T-helper 1 cell treated with Interleukin-12 subunit alpha and Interleukin-12 subunit beta and Interleukin-4 antibody, amounts not matched to agents 30 μg/mL and 1 μg/mL, for 36 hours (primary cell): ENCODE measurements at regions not wholly inside any gene's neighbourhood (a gene's known extent, or its start where the extent isn't known, plus 50 kb on each side); places are given as distances from the start of the nearest gene placed in this dataset.

Experiments
- H3K27ac Mint-ChIP-seq: one replicate; pipeline ENCODE4 v1.8.0; 2021; ENCODE audit warnings: mild to moderate bottlenecking, mixed read lengths
- H3K27me3 Mint-ChIP-seq: one replicate; pipeline ENCODE4 v1.8.0; 2021; ENCODE audit warnings: low read depth, mixed read lengths
- H3K36me3 Mint-ChIP-seq: one replicate; pipeline ENCODE4 v1.8.0; 2021; ENCODE audit warnings: low read depth, mixed read lengths
- H3K4me1 Mint-ChIP-seq: one replicate; pipeline ENCODE4 v1.8.0; 2021; ENCODE audit warnings: low read depth, mixed read lengths
- H3K4me3 Mint-ChIP-seq: one replicate; pipeline ENCODE4 v1.8.0; 2021; ENCODE audit warnings: mild to moderate bottlenecking, moderate library complexity, mixed read lengths
- H3K9me3 Mint-ChIP-seq: one replicate; pipeline ENCODE4 v1.8.0; 2021; ENCODE audit warnings: mixed read lengths

DNA sequence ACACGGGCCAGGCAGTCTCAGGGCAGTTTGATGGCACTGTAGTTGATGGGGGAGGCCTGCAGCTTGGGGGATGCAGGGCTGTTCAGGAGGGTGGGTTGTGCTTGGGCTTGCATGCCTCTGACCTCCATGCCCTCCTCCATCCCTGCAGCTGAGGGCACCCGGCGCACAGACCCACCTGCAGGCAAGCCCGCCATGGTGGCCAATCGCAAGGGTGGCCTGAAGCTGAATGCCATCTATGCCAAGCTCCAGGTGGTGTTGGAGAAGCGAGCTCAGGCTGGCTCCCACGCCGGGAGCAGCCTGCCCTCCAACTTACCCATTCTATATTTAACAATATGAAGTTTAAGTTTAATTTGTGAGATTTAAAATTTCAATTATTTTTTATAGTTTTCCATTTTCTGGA is 228.7 kb upstream of the DPH6 start:
- Mint-ChIP-seq H3K4me3 (no peak overlapping the region), H3K36me3 (no peaks in the 10 kb centered on the region), H3K27ac (no peak overlapping the region), H3K27me3 (no peaks in the 10 kb centered on the region), H3K9me3 (no peaks in the 10 kb centered on the region), H3K4me1 (no peaks in the 10 kb centered on the region)

DNA sequence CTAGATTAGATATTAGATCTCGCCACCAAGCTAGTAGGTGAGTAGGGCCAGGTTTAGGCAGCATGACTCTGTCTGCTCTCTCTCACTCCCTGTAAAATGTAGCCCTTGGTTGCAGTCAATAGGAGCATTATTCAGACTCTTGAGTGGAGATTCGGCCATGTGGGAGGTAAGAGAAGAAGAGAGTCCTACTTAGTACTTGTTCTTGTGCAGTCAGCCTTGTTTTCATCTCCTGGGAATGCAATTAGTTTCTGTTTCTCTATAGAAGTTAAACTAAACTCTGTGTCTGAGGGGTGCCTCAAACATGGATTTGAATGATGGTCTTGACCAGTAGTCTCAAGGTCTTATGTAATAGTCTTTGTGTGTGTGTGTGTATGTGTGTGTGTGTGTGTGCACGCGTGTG is 229.5 kb upstream of the DPH6 start:
- Mint-ChIP-seq H3K4me3 (no peak overlapping the region), H3K27ac (no peak overlapping the region), H3K27me3 (no peaks in the 10 kb centered on the region), H3K4me1 (no peaks in the 10 kb centered on the region), H3K9me3 (no peaks in the 10 kb centered on the region), H3K36me3 (no peaks in the 10 kb centered on the region)

DNA sequence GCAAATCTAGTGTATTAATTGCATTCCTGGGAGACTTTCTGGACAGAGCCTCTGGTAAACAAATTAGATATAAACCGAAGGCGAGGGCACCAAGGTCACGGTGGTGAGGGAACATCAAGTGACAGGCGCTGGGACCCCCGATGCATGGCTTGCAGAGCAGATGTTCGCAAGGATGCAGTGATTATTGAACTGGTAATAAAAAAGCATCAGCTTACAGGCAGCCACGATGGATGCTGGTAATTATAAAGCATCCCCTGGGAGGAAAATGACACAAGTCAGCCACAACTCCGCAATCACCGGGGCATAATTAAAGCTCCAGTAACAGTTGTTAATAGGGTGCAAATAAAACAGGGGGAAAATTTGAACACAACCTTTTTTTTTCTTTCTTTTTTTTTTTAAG is 231.1 kb upstream of the DPH6 start:
- Mint-ChIP-seq H3K36me3 (no peaks in the 10 kb centered on the region), H3K4me1 (no peaks in the 10 kb centered on the region), H3K27me3 (no peaks in the 10 kb centered on the region), H3K9me3 (no peaks in the 10 kb centered on the region), H3K27ac (no peak overlapping the region), H3K4me3 (no peak overlapping the region)

DNA sequence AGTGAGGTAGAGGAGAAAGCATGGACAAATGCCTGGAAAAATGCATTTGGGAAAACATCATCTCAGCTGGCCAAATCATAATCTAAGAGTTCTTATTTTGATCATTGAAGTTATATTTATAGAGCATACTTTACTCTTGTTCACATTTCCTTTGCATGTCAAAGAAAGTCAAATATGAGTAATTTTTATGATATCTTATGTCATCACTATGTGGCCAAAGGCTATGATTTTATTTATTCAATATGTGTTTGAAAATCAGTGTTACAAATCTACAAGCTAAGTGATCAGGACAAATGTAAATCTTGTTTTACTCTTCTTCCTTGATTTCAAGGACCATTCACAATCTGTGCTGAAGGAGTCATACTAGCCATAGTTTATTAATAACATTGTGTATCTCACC is 237.2 kb upstream of the DPH6 start:
- no peaks in the 10 kb centered on the region for H3K9me3 Mint-ChIP-seq

GRCh38 chr15:35784745-35785144 is 238.8 kb upstream of the DPH6 start:
- H3K4me3 Mint-ChIP-seq: no peak overlapping the region
- H3K9me3 Mint-ChIP-seq: peaks cover under 1% of the 10 kb centered on the region
- no peaks in the 10 kb centered on the region for H3K36me3 Mint-ChIP-seq
- H3K27me3 Mint-ChIP-seq: no peaks in the 10 kb centered on the region
- H3K27ac Mint-ChIP-seq: no peak overlapping the region
- no peaks in the 10 kb centered on the region for H3K4me1 Mint-ChIP-seq

More for the DNA sequence above, 237.2 kb upstream of the DPH6 start:
- Mint-ChIP-seq H3K27ac (no peak overlapping the region), H3K27me3 (no peaks in the 10 kb centered on the region), H3K4me3 (no peak overlapping the region), H3K4me1 (no peaks in the 10 kb centered on the region), H3K36me3 (no peaks in the 10 kb centered on the region)

- Mint-ChIP-seq H3K27ac (no peak overlapping the region), H3K27me3 (no peaks in the 10 kb centered on the region), H3K4me3 (no peak overlapping the region), H3K9me3 (no peaks in the 10 kb centered on the region), H3K36me3 (no peaks in the 10 kb centered on the region), H3K4me1 (no peaks in the 10 kb centered on the region)
These were observed 264.0 kb upstream of the DPH6 start for GRCh38 chr15:35810007-35810406.

- no peak overlapping the region for H3K27ac Mint-ChIP-seq
- no peaks in the 10 kb centered on the region for H3K36me3 Mint-ChIP-seq
- H3K4me1 Mint-ChIP-seq: no peaks in the 10 kb centered on the region
These were observed 267.6 kb upstream of the DPH6 start for GRCh38 chr15:35813573-35813972.

GRCh38 chr15:35818846-35819245 is 272.9 kb upstream of the DPH6 start:
- Mint-ChIP-seq H3K4me1 (no peaks in the 10 kb centered on the region), H3K27ac (no peak overlapping the region), H3K36me3 (no peaks in the 10 kb centered on the region), H3K9me3 (no peaks in the 10 kb centered on the region), H3K27me3 (no peaks in the 10 kb centered on the region), H3K4me3 (no peak overlapping the region)

More at GRCh38 chr15:35813573-35813972, 267.6 kb upstream of the DPH6 start:
- no peaks in the 10 kb centered on the region for H3K9me3 Mint-ChIP-seq
- no peak overlapping the region for H3K4me3 Mint-ChIP-seq
- no peaks in the 10 kb centered on the region for H3K27me3 Mint-ChIP-seq

- H3K27me3 Mint-ChIP-seq: no peaks in the 10 kb centered on the region
- H3K4me3 Mint-ChIP-seq: no peak overlapping the region
- no peaks in the 10 kb centered on the region for H3K4me1 Mint-ChIP-seq
- no peak overlapping the region for H3K27ac Mint-ChIP-seq
- no peaks in the 10 kb centered on the region for H3K36me3 Mint-ChIP-seq
- H3K9me3 Mint-ChIP-seq: no peaks in the 10 kb centered on the region
These were observed 276.2 kb upstream of the DPH6 start for GRCh38 chr15:35822153-35822552.

DNA sequence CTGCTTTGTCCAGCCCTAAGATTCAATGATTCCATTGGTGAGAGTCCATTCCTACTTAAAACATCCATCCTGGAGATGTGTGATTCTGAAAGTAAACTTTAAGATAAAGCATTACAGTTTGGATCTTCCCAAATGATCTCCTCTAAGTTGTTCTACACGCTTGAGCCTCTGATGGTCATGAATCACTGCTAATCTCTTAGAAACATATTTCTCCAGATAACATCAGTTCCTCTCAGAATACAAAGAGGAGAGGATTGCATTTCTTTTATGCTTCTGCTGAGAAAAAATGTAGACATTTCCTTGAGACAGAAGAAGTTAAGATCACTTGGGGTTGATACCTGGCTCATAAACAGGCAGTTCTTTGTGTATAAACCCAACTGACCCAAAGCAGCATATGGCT is 281.2 kb upstream of the DPH6 start:
- H3K9me3 Mint-ChIP-seq: no peaks in the 10 kb centered on the region
- H3K36me3 Mint-ChIP-seq: no peaks in the 10 kb centered on the region
- H3K4me3 Mint-ChIP-seq: no peak overlapping the region
- no peaks in the 10 kb centered on the region for H3K4me1 Mint-ChIP-seq
- H3K27ac Mint-ChIP-seq: no peak overlapping the region
- H3K27me3 Mint-ChIP-seq: no peaks in the 10 kb centered on the region

DNA sequence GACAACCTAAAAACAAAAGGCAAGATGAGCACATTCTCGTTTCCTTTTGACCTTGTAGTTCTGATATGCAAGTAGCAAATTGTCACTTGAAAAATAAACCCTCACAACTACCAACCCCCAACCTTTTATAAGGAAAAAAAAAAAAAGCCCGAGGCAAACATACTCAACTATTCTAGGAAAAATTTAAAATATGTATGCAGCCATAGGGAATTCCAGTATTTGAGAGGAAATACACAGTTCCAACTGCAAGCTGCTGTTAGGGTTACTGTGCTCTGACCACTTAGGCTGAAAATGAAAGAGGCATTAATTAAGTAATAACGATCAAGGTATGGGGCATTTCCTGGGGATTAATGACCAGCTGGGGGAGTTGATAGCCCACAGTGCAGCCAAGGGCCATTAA is 281.9 kb upstream of the DPH6 start:
- Mint-ChIP-seq H3K4me1 (no peaks in the 10 kb centered on the region), H3K27me3 (no peaks in the 10 kb centered on the region), H3K27ac (no peak overlapping the region), H3K9me3 (no peaks in the 10 kb centered on the region), H3K4me3 (no peak overlapping the region), H3K36me3 (no peaks in the 10 kb centered on the region)

DNA sequence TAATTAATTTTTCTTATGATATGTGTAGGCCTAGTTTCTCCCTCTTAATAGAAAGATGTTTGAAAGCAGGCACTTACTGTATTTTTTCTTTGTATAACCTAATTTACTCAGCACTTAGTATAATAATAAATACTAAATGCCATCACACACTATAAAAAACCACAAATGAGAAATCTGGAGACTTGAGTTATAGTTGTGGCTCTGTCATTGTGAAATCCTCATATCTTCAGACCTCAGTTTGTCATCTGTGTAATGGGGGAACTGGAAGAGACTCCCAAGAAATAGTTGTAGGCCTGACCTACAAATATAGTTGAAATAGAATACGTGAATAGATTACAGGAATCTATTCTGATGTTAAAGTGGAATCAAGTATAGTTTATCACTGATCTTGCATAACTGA is 287.6 kb upstream of the DPH6 start:
- no peak overlapping the region for H3K27ac Mint-ChIP-seq
- H3K9me3 Mint-ChIP-seq: no peaks in the 10 kb centered on the region
- no peaks in the 10 kb centered on the region for H3K27me3 Mint-ChIP-seq
- H3K4me3 Mint-ChIP-seq: no peak overlapping the region
- no peaks in the 10 kb centered on the region for H3K36me3 Mint-ChIP-seq
- no peaks in the 10 kb centered on the region for H3K4me1 Mint-ChIP-seq

DNA sequence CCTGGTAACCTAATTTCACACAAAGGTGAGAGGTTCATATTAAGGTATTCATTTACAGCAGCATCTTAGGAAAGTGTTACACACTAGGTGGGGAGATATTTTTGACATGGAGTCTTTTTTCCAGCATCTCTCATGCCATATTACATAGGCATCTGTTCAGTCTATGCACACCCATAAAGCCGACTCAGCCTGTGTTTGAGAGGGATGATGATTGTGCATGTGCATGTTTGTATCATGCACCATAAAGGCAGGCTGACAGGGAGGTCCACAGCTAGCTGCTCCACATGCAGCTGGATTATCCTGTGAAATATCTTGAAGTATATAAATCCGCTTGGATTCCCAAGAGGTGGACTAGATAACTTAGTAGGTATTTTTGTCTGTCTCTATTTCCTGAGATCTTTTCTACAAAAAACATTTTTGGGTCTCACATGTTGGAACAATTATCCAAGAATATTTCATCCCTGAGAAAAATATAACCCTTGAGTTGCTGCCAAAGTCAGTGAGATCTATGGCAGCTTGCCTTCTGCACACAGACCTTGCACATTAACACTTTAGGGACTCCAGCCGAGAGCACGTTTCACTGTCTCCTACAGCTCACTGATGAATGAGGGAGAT is 288.4 kb upstream of the DPH6 start:
- Mint-ChIP-seq H3K36me3 (no peaks in the 10 kb centered on the region), H3K4me1 (no peaks in the 10 kb centered on the region), H3K4me3 (no peak overlapping the region), H3K9me3 (no peaks in the 10 kb centered on the region), H3K27ac (no peak overlapping the region), H3K27me3 (no peaks in the 10 kb centered on the region)

- H3K4me1 Mint-ChIP-seq: no peaks in the 10 kb centered on the region
- H3K36me3 Mint-ChIP-seq: no peaks in the 10 kb centered on the region
- H3K27me3 Mint-ChIP-seq: no peaks in the 10 kb centered on the region
- no peak overlapping the region for H3K4me3 Mint-ChIP-seq
- H3K9me3 Mint-ChIP-seq: no peaks in the 10 kb centered on the region
- H3K27ac Mint-ChIP-seq: no peak overlapping the region
These were observed 288.9 kb upstream of the DPH6 start for GRCh38 chr15:35834866-35835265.

DNA sequence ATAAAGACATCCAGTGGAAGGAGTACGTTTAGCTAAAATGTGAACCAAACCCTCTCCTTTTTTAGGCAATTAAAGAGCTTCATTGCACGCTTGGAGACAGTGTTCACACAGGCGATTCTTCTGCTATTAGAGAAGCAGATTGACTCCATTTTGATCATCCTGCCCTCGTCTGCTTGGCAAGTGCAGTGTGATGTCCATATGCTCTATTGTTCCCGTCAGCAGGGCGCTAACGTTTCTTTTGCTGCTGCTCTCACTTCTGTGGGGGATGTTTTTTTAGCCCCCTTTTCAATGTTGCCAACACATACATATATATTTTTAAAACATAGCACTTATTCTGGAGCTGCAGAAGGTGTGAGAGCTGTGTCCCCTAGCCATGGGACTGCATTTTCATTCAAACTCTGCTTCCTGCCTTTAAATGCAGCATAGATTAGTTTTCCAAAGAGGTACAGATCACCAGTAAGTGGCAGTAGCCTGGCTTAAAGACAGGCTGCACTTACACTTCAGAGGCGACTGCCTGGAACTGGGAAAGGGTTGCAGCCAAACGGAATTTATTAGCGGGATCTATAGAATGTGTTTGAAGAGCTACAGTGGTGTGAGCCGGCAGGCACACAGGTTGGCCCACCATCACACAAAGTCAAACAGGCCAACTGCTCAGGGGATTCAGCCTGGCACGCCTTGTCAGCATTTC is 292.6 kb upstream of the DPH6 start:
- no peak overlapping the region for H3K27ac Mint-ChIP-seq
- H3K4me3 Mint-ChIP-seq: no peak overlapping the region
- no peaks in the 10 kb centered on the region for H3K4me1 Mint-ChIP-seq
- no peaks in the 10 kb centered on the region for H3K36me3 Mint-ChIP-seq
- H3K27me3 Mint-ChIP-seq: no peaks in the 10 kb centered on the region
- H3K9me3 Mint-ChIP-seq: no peaks in the 10 kb centered on the region
